ENCODE measurements at regions not wholly inside any gene's neighbourhood (a gene's known extent, or its start where the extent isn't known, plus 50 kb on each side); places are given as distances from the start of the nearest gene placed in this dataset.

GRCh38 chr5:8394965-8395364, 526.0 kb downstream of the MTRR start:
- DNase-seq (ENCODE audit: low read depth), result no peak

GRCh38 chr5:8396246-8396645, 527.3 kb downstream of the MTRR start:
- no peak for DNase-seq (ENCODE audit: low read depth)

DNA sequence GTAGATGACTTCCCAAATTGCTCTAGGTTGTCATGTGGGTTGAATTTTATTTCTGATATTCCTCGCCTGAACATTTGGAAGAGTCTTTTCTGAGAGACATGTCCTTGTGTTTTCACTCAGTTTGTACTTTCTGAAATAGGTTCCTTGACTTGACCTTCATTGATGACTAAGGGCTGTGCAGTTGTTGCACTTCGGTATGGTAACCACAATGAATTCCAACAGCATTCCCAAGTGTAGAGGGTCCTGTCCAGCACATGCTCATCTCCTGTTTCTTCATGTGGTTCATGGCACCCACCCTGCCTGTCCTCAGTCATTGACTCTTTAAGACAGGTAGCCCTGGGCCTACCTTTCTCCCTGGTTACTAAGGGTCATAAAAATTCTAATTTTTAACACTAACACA, 527.8 kb downstream of the MTRR start:
- DNase-seq (ENCODE audit: low read depth), result no peak

GRCh38 chr5:8399471-8399870, 530.5 kb downstream of the MTRR start:
- DNase-seq (ENCODE audit: low read depth), result no peak

DNA sequence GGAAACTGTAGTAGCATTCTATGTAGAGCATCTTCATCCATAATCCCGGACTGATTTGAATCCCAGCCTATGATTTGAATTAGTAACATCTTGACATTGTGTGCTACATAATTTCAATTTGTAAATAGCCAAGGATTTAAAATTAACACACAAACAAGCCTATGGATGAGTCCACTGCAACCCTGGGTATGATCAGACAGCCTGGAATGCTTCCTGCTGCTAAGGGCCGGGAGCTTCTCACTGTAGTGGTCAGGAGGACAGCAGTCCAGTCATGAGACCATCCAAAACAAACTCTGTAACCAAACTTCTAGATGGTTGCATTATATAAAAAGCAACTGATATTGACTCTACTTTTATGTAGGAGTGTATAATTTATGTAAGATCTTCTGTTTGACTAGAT, 539.3 kb downstream of the MTRR start:
- DNase-seq (ENCODE audit: low read depth), result no peak

DNA sequence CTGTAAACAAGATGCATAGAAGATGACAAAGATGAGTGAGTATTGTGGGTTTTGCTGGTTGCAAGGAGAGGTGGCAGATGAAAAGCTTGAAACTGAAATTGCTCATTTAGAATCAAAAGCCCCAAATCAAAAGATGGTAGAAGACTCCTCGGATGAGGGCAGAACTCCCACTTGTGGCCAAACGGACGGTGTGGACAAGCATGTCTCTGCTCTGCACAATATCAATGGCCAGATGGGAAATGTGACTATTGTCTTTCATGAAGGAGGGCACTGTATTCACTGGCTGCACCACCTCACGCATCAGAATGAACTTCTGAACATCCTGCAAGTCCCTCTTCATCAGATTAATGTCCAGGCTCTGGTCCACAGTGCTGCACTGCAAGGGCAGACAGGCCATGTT, 541.7 kb downstream of the MTRR start:
- no peak for DNase-seq (ENCODE audit: low read depth)

DNA sequence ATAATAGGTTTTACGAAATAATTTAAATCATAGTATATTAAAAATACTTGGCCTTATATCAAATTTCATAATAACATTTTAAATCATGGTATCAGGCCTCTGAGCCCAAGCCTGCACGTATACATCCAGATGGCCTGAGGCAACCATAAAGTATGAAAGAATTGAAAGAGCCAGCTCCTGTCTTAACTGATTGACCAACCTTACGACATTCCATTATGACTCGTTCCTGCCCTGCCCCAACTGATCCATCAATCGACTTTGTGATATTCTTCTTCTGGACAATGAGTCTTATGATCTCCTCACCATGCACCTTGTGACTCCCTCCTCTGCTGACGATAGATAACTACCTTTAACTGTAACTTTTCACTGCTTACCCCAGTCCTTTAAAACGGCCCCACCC, 545.0 kb downstream of the MTRR start:
- DNase-seq (ENCODE audit: low read depth), result no peak

- DNase-seq (ENCODE audit: low read depth), result no peak
These were observed 548.5 kb downstream of the MTRR start for GRCh38 chr5:8417316-8418048.

GRCh38 chr5:8418049-8418426, 549.1 kb downstream of the MTRR start:
- no peak for DNase-seq (ENCODE audit: low read depth)

GRCh38 chr5:8429778-8430758, 561.1 kb downstream of the MTRR start:
- DNase-seq (ENCODE audit: low read depth), result no peak

DNA sequence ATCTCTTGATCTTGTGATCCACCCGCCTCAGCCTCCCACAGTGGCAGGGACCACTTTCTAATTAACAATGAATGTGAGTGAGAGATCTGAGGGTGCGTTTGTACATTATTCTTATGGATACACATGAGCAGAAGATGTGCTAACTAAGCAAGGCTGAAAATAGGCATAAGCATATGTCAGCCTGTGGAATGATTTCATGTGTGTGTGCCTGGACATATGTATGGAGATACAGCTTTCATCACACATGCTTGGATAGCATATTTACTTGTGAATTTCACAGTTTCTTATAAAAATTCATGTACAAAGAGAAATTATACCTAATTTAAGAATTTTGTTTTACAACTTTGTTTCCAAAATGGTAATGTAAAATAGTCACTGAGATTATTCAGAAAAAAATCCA, 565.6 kb downstream of the MTRR start:
- DNase-seq (ENCODE audit: low read depth), result no peak

DNA sequence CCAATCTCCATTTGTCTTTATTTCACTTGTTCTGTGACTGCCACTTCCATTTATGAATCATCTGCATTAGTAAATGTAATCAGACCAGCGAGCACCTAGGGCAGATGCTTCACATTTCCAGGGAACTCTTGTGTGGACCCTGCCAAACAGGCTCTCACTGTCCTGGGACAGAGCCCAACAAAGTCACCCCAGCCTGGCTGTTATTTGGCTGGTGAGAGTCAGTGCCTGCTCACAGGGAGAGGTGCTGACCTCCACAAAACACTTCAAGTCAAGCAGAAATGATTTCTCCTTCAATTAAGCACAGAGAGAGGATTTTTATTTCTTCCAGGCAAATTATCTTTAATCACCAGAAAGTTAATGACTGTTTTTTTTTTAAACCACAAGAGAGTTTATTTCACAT, 568.0 kb downstream of the MTRR start:
- DNase-seq (ENCODE audit: low read depth), result no peak

DNA sequence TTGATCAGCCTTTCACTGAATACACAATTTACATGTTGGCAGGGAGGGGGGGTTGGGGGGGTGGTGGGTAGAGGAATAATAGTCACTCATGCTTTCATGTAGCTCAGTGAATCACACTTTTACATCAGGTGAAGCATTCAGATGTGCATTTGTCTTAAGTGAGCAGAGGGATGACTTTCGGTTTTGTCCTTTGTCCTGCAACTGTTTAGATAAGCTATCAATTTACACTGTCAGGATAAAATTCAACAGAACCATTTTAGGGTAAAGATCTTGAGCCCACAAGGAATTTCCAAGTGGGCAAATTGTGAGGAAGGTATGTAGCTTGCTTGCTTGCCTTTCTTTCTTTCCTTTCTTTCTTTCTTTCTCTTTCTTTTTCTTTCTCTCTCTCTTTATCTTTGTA, 576.2 kb downstream of the MTRR start:
- DNase-seq (ENCODE audit: low read depth), result no peak

DNA sequence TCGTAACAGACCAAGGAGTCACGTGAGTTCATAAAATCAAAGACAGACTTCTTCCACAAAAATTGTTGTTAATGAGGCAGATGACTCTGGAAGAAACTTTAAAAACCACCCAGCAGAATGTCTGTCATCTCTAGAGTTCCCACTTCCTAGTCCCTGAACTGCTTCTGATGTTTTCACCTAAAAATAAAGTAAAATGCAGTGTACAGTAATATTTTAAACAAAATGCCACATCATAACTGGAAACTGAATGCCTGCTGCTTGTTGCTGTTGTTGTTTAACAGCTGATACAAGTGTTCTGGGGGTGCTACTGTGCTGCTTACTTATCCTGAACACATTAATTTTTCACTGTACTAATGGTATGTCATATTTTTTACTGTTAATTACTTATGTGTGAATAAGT, 577.2 kb downstream of the MTRR start:
- no peak for DNase-seq (ENCODE audit: low read depth)

DNA sequence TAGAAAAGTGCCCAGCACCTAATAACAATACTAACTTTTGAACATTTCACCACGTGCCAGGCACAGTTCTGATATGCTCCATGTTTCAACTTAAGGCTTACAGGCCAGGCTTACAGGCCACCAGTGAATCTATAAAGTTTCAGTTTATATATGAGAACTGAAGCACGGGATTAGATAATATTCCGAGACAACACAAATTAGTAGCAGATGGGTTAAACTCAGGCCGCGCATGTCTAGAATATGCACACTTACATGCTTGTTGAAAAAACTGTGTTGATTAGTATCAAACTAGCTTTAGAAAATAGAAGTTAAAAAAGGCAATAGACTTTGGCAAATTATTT, 587.9 kb downstream of the MTRR start:
- no peak for DNase-seq (ENCODE audit: low read depth)

DNA sequence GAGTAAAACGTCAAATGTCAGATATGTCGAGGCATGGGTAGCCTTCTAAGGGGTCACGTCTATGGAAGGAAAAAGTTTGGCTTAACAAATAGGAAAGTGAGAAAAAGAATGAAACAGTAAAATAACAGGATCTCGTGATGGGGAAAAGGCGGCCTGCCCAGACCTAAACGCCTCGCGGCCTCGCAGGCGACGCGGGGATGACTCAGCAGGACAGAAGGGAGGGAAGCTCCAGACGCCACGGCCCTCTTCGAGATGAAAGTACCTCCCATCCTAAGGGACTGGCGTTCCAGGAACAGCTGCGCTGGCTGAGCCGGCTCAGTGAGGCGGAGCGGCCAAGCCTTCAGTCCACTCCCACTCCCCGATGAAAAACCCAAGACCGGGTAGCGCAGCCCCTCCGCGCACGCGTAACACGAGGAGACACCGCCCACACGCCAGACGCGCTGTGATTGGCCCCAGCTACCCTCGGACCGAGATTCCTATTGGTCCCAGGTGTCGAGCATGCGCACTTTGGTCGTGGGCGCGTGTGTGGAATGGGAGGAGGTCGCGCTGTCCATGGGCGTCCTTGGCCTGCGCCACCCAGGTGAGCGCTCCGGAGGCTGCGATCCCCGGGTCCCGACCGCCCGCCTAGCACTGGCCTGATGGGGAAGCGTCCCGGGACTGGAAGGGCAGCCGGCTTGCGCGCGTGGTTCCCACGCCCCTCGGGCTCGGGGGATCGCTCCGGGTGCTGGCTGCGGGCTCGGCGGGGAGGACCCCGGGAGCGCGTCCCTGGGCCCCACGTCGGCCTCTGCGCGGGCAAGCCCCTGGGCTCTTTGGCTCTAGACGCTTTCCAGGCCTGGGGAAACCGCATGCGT, 588.5 kb downstream of the MTRR start:
- peak; percentile 67 for DNase-seq (ENCODE audit: low read depth)

DNA sequence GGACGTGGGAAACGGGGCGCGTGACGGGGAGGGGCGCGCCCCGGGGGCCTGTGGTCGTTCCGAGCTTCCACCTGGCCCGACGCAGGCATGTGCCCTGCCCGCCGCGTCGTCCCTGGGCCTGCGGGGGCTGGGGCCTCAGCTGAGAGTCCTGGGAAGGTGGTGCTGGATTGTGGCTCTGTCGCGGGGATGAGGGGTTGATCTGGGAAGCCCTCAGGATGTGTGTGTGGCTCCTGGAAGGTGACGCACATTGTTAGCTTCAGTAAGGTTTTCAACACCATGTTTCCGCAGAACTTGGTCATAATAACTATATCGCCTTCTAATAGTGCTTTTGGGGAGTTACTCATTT, 589.1 kb downstream of the MTRR start:
- DNase-seq (ENCODE audit: low read depth), result no peak

GRCh38 chr5:8461543-8461942, 592.6 kb downstream of the MTRR start:
- DNase-seq (ENCODE audit: low read depth), result no peak

DNA sequence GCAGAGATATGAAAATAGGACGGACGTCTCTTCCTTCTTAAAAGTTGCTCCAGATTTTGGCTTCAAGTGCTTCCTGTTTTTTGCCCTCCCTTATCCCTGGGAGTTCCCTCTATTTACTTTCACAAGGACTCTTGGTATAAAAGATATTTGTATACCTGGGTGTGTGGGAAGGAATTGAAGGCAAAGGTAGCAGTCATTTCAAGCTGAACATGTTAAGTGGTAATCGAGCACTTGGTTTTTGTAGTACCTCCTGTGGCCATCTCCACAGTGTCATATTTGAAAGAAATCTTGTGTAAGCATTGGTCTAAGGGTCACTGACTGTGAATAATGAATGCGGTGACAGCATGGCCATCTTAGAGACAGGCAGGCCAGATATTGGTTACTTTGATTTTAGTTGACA, 593.6 kb downstream of the MTRR start:
- DNase-seq (ENCODE audit: low read depth), result no peak

DNA sequence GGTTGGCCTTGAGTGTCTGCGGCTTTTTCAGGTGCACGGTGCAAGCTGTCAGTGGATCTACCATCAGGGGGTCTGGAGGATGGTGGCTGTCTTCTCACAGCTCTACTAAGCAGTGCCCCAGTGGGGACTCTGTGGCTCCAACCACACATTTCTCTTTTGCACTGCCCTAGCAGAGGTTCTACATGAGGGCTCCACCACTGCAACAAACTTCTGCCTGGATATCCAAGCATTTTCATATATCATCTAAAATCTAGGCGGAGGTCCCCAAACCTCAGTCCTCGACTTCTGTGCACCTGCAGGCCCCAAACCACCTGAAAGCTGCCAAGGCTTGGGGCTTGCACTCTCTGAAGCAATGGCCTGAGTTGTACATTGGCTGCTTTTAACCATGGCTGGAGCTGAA, 601.5 kb downstream of the MTRR start:
- DNase-seq (ENCODE audit: low read depth), result no peak

DNA sequence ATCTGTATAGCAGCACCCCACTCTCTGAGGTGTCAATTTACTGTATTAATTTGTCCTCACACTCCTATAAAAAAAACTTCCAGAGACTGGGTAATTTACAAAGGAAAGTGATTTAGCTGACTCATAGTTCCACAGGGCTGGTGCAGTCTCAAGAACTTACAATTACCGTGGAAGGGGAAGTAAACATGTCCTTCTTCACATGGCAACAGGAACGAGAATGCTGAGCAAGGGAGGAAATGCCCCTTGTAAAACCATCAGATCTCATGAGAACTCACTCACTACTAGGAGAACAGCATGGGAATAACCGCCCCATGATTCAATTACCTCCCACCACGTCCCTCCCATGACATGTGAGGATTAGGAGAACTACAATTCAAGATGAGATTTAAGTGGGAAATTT, 602.6 kb downstream of the MTRR start:
- DNase-seq (ENCODE audit: low read depth), result no peak

- DNase-seq (ENCODE audit: low read depth), result no peak
These were observed 604.1 kb downstream of the MTRR start for GRCh38 chr5:8473016-8473415.

Data from activated T-helper 1 cell treated with Interleukin-2 at 50 U/mL for 16 hours (primary cell).